HEK293 (cell line): ENCODE measurements at regions not wholly inside any gene's neighbourhood (a gene's known extent, or its start where the extent isn't known, plus 50 kb on each side); places are given as distances from the start of the nearest gene placed in this dataset.

Experiments used
- CTCF ChIA-PET: fragments of 350-600 bp; formaldehyde crosslinking; extraction: SDS; loops from one replicate; lab custom pipeline; 2021; ENCODE audit warnings: antibody characterized with exemption; lab: Yijun Ruan, JAX
- POLR2A ChIA-PET: fragments of 300-600 bp; formaldehyde crosslinking; extraction: SDS; loops from one replicate; lab custom pipeline; 2020; ENCODE audit warnings: antibody characterized with exemption, inconsistent platforms; lab: Yijun Ruan, JAX
- H3K27ac ChIP-seq: fragments of 200-500 bp; sonication (Bioruptor generic); 2 replicates; pipeline ENCODE4 v1.5.1; 2014; ENCODE audit warnings: low read depth, low read length, control low read depth, inconsistent platforms; ENCODE audit errors: extremely low read depth
- H3K36me3 ChIP-seq, 2 experiments: fragments of 200-500 bp in 1 of 2; sonication (Bioruptor generic) in 1 of 2; 1 replicate in 1 of 2; 2 replicates in 1 of 2; pipeline ENCODE4 v1.5.1; 2014 to 2017; ENCODE audit warnings: inconsistent platforms in 2 of 2, low read length in 2 of 2; ENCODE audit not compliant: control insufficient read depth in 2 of 2, insufficient read depth in 1 of 2
- H3K4me1 ChIP-seq: fragments of 200-500 bp; sonication (Bioruptor generic); 2 replicates; pipeline ENCODE4 v1.5.1; 2014; ENCODE audit warnings: mild to moderate bottlenecking, low read length, inconsistent platforms; ENCODE audit not compliant: control insufficient read depth, insufficient read depth
- H3K4me3 ChIP-seq: 2 replicates; pipeline ENCODE4 v1.5.1; 2011; ENCODE audit warnings: low read depth, mild to moderate bottlenecking, control low read depth, low read length, moderate library complexity
- H3K9me3 ChIP-seq: fragments of 200-500 bp; sonication (Bioruptor generic); 2 replicates; pipeline ENCODE4 v1.5.1; 2014; ENCODE audit warnings: low read depth, low read length, inconsistent platforms; ENCODE audit not compliant: control insufficient read depth, insufficient read depth
- BCL11A ChIP-seq: fragments of 450-650 bp; formaldehyde crosslinking; IDR thresholded peaks from 2 replicates; pipeline ENCODE4 v1.5.1; 2016; ENCODE audit warnings: low read depth, missing biosample characterization, missing genetic modification characterization
- FEZF1 ChIP-seq: fragments of 450-650 bp; formaldehyde crosslinking; IDR thresholded peaks from 2 replicates; pipeline ENCODE4 v1.5.1; 2016; ENCODE audit warnings: missing biosample characterization, missing genetic modification characterization
- GLIS2 ChIP-seq: fragments of 450-650 bp; formaldehyde crosslinking; IDR thresholded peaks from 2 replicates; pipeline ENCODE4 v1.5.1; 2016; ENCODE audit warnings: missing biosample characterization, missing genetic modification characterization
- HOXC10 ChIP-seq: sonication (generic); formaldehyde crosslinking; IDR thresholded peaks from 2 replicates; pipeline ENCODE4 v1.8.1; 2023; ENCODE audit warnings: mild to moderate bottlenecking, missing genetic modification reagents
- IKZF3 ChIP-seq: fragments of 450-650 bp; IDR thresholded peaks from 2 replicates; pipeline ENCODE4 v1.5.0; 2018; ENCODE audit warnings: missing biosample characterization, mild to moderate bottlenecking, missing genetic modification characterization, moderate library complexity
- KLF8 ChIP-seq: fragments of 450-650 bp; formaldehyde crosslinking; IDR thresholded peaks from 2 replicates; pipeline ENCODE4 v1.5.1; 2016; ENCODE audit warnings: missing biosample characterization, missing genetic modification characterization
- PRDM10 ChIP-seq: fragments of 450-650 bp; formaldehyde crosslinking; IDR thresholded peaks from 2 replicates; pipeline ENCODE4 v1.5.1; 2016; ENCODE audit warnings: missing biosample characterization, missing genetic modification characterization
- ZBTB1 ChIP-seq: fragments of 450-650 bp; formaldehyde crosslinking; IDR thresholded peaks from 2 replicates; pipeline ENCODE4 v1.5.1; 2016; ENCODE audit warnings: missing biosample characterization, missing genetic modification characterization
- ZBTB49 ChIP-seq: fragments of 450-650 bp; formaldehyde crosslinking; IDR thresholded peaks from 2 replicates; pipeline ENCODE4 v1.5.1; 2016; ENCODE audit warnings: missing biosample characterization, missing genetic modification characterization, low read depth
- ZEB2 ChIP-seq: fragments of 450-650 bp; formaldehyde crosslinking; IDR thresholded peaks from 2 replicates; pipeline ENCODE4 v1.5.1; 2016; ENCODE audit warnings: missing biosample characterization, missing genetic modification characterization
- ZNF133 ChIP-seq: fragments of 450-650 bp; formaldehyde crosslinking; IDR thresholded peaks from 2 replicates; pipeline ENCODE4 v1.5.1; 2016; ENCODE audit warnings: missing biosample characterization, missing genetic modification characterization
- ZNF223 ChIP-seq: fragments of 450-650 bp; formaldehyde crosslinking; IDR thresholded peaks from 2 replicates; pipeline ENCODE4 v1.5.1; 2016; ENCODE audit warnings: missing biosample characterization, missing genetic modification characterization
- ZNF366 ChIP-seq: fragments of 450-650 bp; formaldehyde crosslinking; conservative IDR thresholded peaks from 2 replicates; pipeline ENCODE4 v1.5.1; 2016; ENCODE audit warnings: missing biosample characterization, missing genetic modification characterization
- ZNF391 ChIP-seq: fragments of 450-650 bp; formaldehyde crosslinking; IDR thresholded peaks from 2 replicates; pipeline ENCODE4 v1.5.1; 2016; ENCODE audit warnings: low read depth, missing biosample characterization, missing genetic modification characterization, borderline replicate concordance
- ZNF426 ChIP-seq: fragments of 450-650 bp; formaldehyde crosslinking; IDR thresholded peaks from 2 replicates; pipeline ENCODE4 v1.5.1; 2017; ENCODE audit warnings: missing biosample characterization, missing genetic modification characterization, mild to moderate bottlenecking, inconsistent platforms, moderate library complexity
- ZNF510 ChIP-seq: fragments of 450-650 bp; formaldehyde crosslinking; IDR thresholded peaks from 2 replicates; pipeline ENCODE4 v1.5.1; 2018; ENCODE audit warnings: mild to moderate bottlenecking, missing genetic modification characterization, missing biosample characterization; ENCODE audit not compliant: insufficient replicate concordance
- ZNF558 ChIP-seq: fragments of 450-650 bp; formaldehyde crosslinking; IDR thresholded peaks from 2 replicates; pipeline ENCODE4 v1.5.1; 2016; ENCODE audit warnings: missing biosample characterization, missing genetic modification characterization
- ZNF654 ChIP-seq: fragments of 450-650 bp; formaldehyde crosslinking; IDR thresholded peaks from 2 replicates; pipeline ENCODE4 v1.5.1; 2016; ENCODE audit warnings: low read depth, missing biosample characterization, missing genetic modification characterization
- ZNF785 ChIP-seq: fragments of 450-650 bp; formaldehyde crosslinking; IDR thresholded peaks from 2 replicates; pipeline ENCODE4 v1.5.1; 2016; ENCODE audit warnings: missing biosample characterization, missing genetic modification characterization
- ZSCAN4 ChIP-seq: fragments of 450-650 bp; formaldehyde crosslinking; IDR thresholded peaks from 2 replicates; pipeline ENCODE4 v1.5.1; 2017; ENCODE audit warnings: missing biosample characterization, missing genetic modification characterization

- TF ChIP-seq ZSCAN4: no peak
These were observed 324.8 kb downstream of the TMEM38B start (continued) for GRCh38 chr9:106019039-106019680.

GRCh38 chr9:106019702-106020101 lies 325.4 kb downstream of the TMEM38B start:
- TF ChIP-seq ZNF785 (tag by site-specific recombination): no peak
- Histone ChIP-seq H3K36me3 (no peaks in the 10 kb centered on the region), H3K4me1 (no peaks in the 10 kb centered on the region), H3K9me3 (no peaks in the 10 kb centered on the region), H3K4me3 (no peak overlapping the region), H3K27ac (no peak overlapping the region)
- ChIA-PET POLR2A (interaction anchor here (0.5 kb wide), 1 partner anchor 117 kb away, joined by 7 read pairs; no protein-coding TSS in a partner anchor), CTCF (interaction anchor here (0.6 to 0.7 kb wide), 2 partner anchors 298 to 395 kb away, joined by 3 to 4 read pairs; no protein-coding TSS in a partner anchor)

- TF ChIP-seq KLF8 (no peak), GLIS2 (tag by site-specific recombination) (no peak), ZNF133 (no peak), FEZF1 (tag by site-specific recombination) (no peak), ZNF558 (tag by site-specific recombination) (no peak), ZNF366 (tag by site-specific recombination) (no peak), BCL11A (tag by site-specific recombination) (no peak), ZNF391 (tag by site-specific recombination) (no peak), ZNF426 (tag by site-specific recombination) (no peak), ZEB2 (no peak), ZNF223 (no peak), ZBTB1 (tag by site-specific recombination) (no peak), ZNF510 (tag by site-specific recombination) (no peak), PRDM10 (tag by site-specific recombination) (no peak), ZBTB49 (tag by site-specific recombination) (no peak), IKZF3 (tag by site-specific recombination) (no peak), HOXC10 (CRISPR knock-in tag) (no peak), ZNF654 (tag by site-specific recombination) (no peak)
- no peak overlapping the region for H3K27ac ChIP-seq
- ChIA-PET POLR2A (interaction anchor here (0.5 kb wide), 1 partner anchor 117 kb away, joined by 7 read pairs; no protein-coding TSS in a partner anchor), CTCF (no interaction called here)
- H3K9me3 ChIP-seq: no peaks in the 10 kb centered on the region
- H3K4me1 ChIP-seq: no peaks in the 10 kb centered on the region
- H3K4me3 ChIP-seq: no peak overlapping the region
- no peaks in the 10 kb centered on the region for H3K36me3 ChIP-seq
These were observed 325.8 kb downstream of the TMEM38B start for GRCh38 chr9:106020186-106020585.
